B cell (primary cell): ENCODE measurements at regions not wholly inside any gene's neighbourhood (a gene's known extent, or its start where the extent isn't known, plus 50 kb on each side); places are given as distances from the start of the nearest gene placed in this dataset.

Experiments used
- ATAC-seq: fragments of 200-7000 bp; cut with Tn5 transposase; one replicate; pipeline ENCODE4 v1.10.0; 2021; ENCODE audit warnings: low read depth, mild to moderate bottlenecking, moderate number of reproducible peaks, moderate library complexity
- CTCF ChIA-PET: fragments of 350-600 bp; sonication (Branson Sonifier 250); formaldehyde crosslinking; loops from one replicate; lab custom pipeline; 2021; ENCODE audit warnings: antibody characterized with exemption, inconsistent platforms; lab: Charles Lee
- POLR2A ChIA-PET: fragments of 350-600 bp; sonication (Branson Sonifier 250); formaldehyde crosslinking; loops from one replicate; lab custom pipeline; 2021; ENCODE audit warnings: antibody characterized with exemption; lab: Charles Lee
- DNase-seq: peaks from one replicate; pipeline ENCODE4 v3.0.0; 2013
- H2AFZ ChIP-seq: 2 replicates; pipeline ENCODE4 v1.6.1; 2012; ENCODE audit warnings: mild to moderate bottlenecking, low read depth, low read length; ENCODE audit not compliant: insufficient read depth, poor library complexity, severe bottlenecking
- H3K27ac ChIP-seq, 2 donors: 1 replicate in 1 of 2; 2 replicates in 1 of 2; pipeline ENCODE4 v1.5.1; 2012 to 2013; ENCODE audit warnings: low read length in 2 of 2, mild to moderate bottlenecking in 2 of 2, moderate library complexity in 1 of 2
- H3K27me3 ChIP-seq, 4 experiments: fragments of 200-600 bp in 1 of 4; sonication (generic) in 1 of 4; replicated peaks in 1 of 4; 1 replicate in 2 of 4; 2 replicates in 2 of 4; pipeline versions ENCODE4 v1.6.1 to v1.7.0; 2013 to 2016; ENCODE audit warnings: low read length in 3 of 4, mild to moderate bottlenecking in 2 of 4, mixed read lengths in 1 of 4, moderate library complexity in 1 of 4; ENCODE audit not compliant: insufficient read depth in 4 of 4, control insufficient read depth in 3 of 4; ENCODE audit errors: control extremely low read depth in 1 of 4
- H3K36me3 ChIP-seq, 2 experiments: replicated peaks in 1 of 2; 1 replicate in 1 of 2; 2 replicates in 1 of 2; pipeline versions ENCODE4 v1.6.1 to v1.7.1; 2013; ENCODE audit warnings: low read length in 1 of 2; ENCODE audit not compliant: insufficient read depth in 2 of 2, control insufficient read depth in 1 of 2; ENCODE audit errors: control extremely low read depth in 1 of 2, extremely low read depth in 1 of 2
- H3K4me1 ChIP-seq, 2 donors: fragments of 200-600 bp in 1 of 2; sonication (generic) in 1 of 2; 1 replicate in 1 of 2; 2 replicates in 1 of 2; pipeline versions ENCODE4 v1.5.1 to v1.6.1; 2013 to 2017; ENCODE audit warnings: low read length in 2 of 2; ENCODE audit not compliant: control insufficient read depth in 2 of 2, insufficient read depth in 2 of 2
- H3K4me2 ChIP-seq: replicated peaks from 2 replicates; pipeline ENCODE3; 2012; ENCODE audit warnings: mild to moderate bottlenecking, low read depth, low read length; ENCODE audit not compliant: poor library complexity, severe bottlenecking
- H3K4me3 ChIP-seq, 5 experiments: fragments of 200-600 bp in 1 of 5; sonication (generic) in 1 of 5; 1 replicate in 3 of 5; 2 replicates in 2 of 5; pipeline versions ENCODE4 v1.5.1 to v1.7.0; 2011 to 2016; ENCODE audit warnings: low read length in 4 of 5, mild to moderate bottlenecking in 4 of 5, low read depth in 2 of 5, control low read depth in 1 of 5, moderate library complexity in 1 of 5; ENCODE audit not compliant: insufficient read depth in 1 of 5; ENCODE audit errors: control extremely low read depth in 1 of 5, extremely low read depth in 1 of 5
- H3K79me2 ChIP-seq: fragments of 200-600 bp; sonication (generic); one replicate; pipeline ENCODE4 v1.6.0; 2016; ENCODE audit warnings: low read length; ENCODE audit not compliant: control insufficient read depth, insufficient read depth
- H3K9ac ChIP-seq: fragments of 200-600 bp; sonication (generic); 2 replicates; pipeline ENCODE4 v1.6.1; 2017; ENCODE audit warnings: mild to moderate bottlenecking, low read length, moderate library complexity
- H3K9me3 ChIP-seq, 3 donors: one replicate each; pipeline versions ENCODE4 v1.6.1 to v1.7.1; 2013; ENCODE audit warnings: low read length in 2 of 3; ENCODE audit not compliant: control insufficient read depth in 2 of 3, insufficient read depth in 1 of 3; ENCODE audit errors: control extremely low read depth in 1 of 3
- H4K20me1 ChIP-seq: 2 replicates; pipeline ENCODE4 v1.6.0; 2012; ENCODE audit warnings: mild to moderate bottlenecking, low read length; ENCODE audit not compliant: insufficient read depth, control insufficient read depth, poor library complexity, severe bottlenecking
- H3K27ac Mint-ChIP-seq: one replicate; pipeline ENCODE4 v1.8.0; 2021; ENCODE audit warnings: mixed read lengths
- H3K27me3 Mint-ChIP-seq: one replicate; pipeline ENCODE4 v1.8.0; 2021; ENCODE audit warnings: mixed read lengths
- H3K4me1 Mint-ChIP-seq: one replicate; pipeline ENCODE4 v1.8.0; 2021; ENCODE audit warnings: mixed read lengths
- H3K4me3 Mint-ChIP-seq: one replicate; pipeline ENCODE4 v1.8.0; 2021; ENCODE audit warnings: mixed read lengths
- H3K9me3 Mint-ChIP-seq: one replicate; pipeline ENCODE4 v1.8.0; 2022; ENCODE audit warnings: mixed read lengths; ENCODE audit not compliant: insufficient read depth
- EZH2 ChIP-seq: IDR thresholded peaks from 2 replicates; pipeline ENCODE4 v1.6.1; 2012; ENCODE audit warnings: borderline replicate concordance, low read depth, mild to moderate bottlenecking, moderate library complexity, low read length; ENCODE audit not compliant: insufficient read depth, poor library complexity, severe bottlenecking
- WGBS: methylation state at CpG from one replicate; pipeline ENCODE4 v1.1.5; 2013; ENCODE audit warnings: missing lambda C conversion rate; ENCODE audit not compliant: insufficient coverage; 5-methylcytosine and 5-hydroxymethylcytosine counted together
- intact Hi-C: fragments of 100-400 bp; cut with micrococcal nuclease; formaldehyde crosslinking; loops from one replicate; pipeline ENCODE4 v1.10.0; 2022
- TF ChIP-seq, protein P1 (sequence below): fragments of 200-600 bp; IDR thresholded peaks from one replicate; pipeline ENCODE4 v1.8.0; 2022; ENCODE audit warnings: antibody characterized with exemption, mild to moderate bottlenecking

DNA sequence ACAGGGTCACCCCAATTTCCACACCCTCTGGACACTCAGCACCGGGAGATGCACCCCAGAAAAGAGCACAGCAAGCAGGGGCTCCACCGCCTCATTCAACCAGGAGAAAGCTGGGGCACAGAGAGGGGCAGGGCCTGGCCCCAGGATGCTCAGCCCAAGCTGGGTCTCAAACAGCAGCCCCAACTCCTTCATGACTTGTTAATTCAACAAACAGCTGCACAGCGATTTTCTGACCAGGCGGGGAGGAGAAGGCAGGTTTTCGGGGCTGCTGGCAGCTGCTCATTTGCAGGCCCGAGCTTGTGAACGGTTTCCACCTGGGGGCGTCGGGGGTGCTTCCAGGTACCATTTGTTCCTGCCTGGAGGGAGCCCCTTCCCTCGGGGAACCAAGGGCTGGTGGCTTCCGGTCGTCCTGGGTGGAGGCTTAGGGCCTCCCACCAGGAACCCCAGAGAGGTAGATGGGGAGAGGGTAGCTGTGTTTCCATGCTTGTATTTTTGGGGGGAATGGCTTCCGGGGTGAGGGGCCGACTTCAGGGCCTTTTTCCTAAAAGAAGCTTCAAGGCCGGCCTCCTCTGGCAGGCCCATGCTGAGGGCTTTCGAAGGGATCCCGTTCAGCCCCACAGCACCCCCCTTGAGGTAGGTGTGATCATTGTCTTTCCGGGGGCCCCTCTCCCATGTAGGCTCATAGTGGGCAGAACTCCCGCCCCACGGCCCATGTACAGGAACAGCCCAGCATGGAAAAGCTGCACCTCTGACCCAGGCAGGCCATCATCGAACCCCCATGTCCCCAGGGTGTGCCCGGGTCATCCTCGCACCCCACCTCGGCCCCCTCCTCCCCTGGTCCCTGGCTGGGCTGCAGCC lies 191.6 kb upstream of the GSE1 start:
- ATAC-seq (no peak), DNase-seq (no peak)
- H3K4me1 Mint-ChIP-seq = no peaks in the 10 kb centered on the region
- intact Hi-C loops = no loop called here
- Histone ChIP-seq H3K79me2 (no peaks in the 10 kb centered on the region), H3K4me1 (no peaks in the 10 kb centered on the region), H2AFZ (no peak overlapping the region), H4K20me1 (no peaks in the 10 kb centered on the region), H3K4me3 (no peak overlapping the region), H3K9ac (no peak overlapping the region), H3K27ac (no peak overlapping the region), H3K27me3 (peaks cover 0 to 3% (median 0%) of the 10 kb centered on the region in 4 experiments), H3K36me3 (no peaks in the 10 kb centered on the region), H3K9me3 (no peaks in the 10 kb centered on the region), H3K4me2 (no peak overlapping the region)
- CTCF ChIA-PET = interaction anchor here (0.9 to 6.1 kb wide), 19 partner anchors 7 to 376 kb away, joined by 3 to 55 read pairs (median 5); partner anchors contain the start of gene GSE1
- no peaks in the 10 kb centered on the region for H3K9me3 Mint-ChIP-seq
- H3K27ac Mint-ChIP-seq = no peak overlapping the region
- TF ChIP-seq, protein P1, sequence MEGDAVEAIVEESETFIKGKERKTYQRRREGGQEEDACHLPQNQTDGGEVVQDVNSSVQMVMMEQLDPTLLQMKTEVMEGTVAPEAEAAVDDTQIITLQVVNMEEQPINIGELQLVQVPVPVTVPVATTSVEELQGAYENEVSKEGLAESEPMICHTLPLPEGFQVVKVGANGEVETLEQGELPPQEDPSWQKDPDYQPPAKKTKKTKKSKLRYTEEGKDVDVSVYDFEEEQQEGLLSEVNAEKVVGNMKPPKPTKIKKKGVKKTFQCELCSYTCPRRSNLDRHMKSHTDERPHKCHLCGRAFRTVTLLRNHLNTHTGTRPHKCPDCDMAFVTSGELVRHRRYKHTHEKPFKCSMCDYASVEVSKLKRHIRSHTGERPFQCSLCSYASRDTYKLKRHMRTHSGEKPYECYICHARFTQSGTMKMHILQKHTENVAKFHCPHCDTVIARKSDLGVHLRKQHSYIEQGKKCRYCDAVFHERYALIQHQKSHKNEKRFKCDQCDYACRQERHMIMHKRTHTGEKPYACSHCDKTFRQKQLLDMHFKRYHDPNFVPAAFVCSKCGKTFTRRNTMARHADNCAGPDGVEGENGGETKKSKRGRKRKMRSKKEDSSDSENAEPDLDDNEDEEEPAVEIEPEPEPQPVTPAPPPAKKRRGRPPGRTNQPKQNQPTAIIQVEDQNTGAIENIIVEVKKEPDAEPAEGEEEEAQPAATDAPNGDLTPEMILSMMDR = no peak
- TF ChIP-seq EZH2 = no peak
- POLR2A ChIA-PET = interaction anchor here (0.7 to 0.8 kb wide), 2 partner anchors 28 to 191 kb away, joined by 3 read pairs; no protein-coding TSS in a partner anchor
- H3K27me3 Mint-ChIP-seq = peaks cover 27% of the 10 kb centered on the region
- 87% methylated on average over 21 of the region's 24 CpGs for WGBS
- H3K4me3 Mint-ChIP-seq = no peak overlapping the region

DNA sequence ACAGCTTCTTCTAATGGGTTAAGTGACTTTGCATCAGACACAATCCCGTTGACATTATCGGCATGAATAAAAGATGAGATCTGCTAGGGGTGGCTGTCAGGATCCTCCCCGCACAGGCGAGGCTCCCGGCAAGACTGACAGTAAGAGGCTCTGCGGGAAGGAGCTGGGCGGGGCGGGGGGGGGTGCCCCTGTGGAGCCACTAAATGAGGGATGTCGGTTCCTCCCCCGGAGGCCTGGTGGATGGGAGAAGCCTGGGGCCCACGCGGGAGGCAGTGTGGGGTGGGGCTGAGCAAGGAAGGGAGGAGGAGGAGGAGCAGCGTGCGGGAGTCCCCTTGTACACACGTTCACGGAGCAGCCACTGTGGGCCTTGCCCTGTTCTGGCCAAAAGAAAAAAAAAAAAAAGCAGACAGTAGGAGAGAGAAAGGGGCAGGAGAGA lies 190.9 kb upstream of the GSE1 start:
- H3K27ac Mint-ChIP-seq = no peak overlapping the region
- intact Hi-C loops = no loop called here
- Histone ChIP-seq H3K36me3 (no peaks in the 10 kb centered on the region), H3K79me2 (no peaks in the 10 kb centered on the region), H3K4me2 (no peak overlapping the region), H3K27me3 (peaks cover 0 to 6% (median 0%) of the 10 kb centered on the region in 4 experiments), H3K4me3 (no peak overlapping the region), H4K20me1 (no peaks in the 10 kb centered on the region), H3K9me3 (no peaks in the 10 kb centered on the region), H3K4me1 (no peaks in the 10 kb centered on the region), H3K27ac (no peak overlapping the region), H3K9ac (no peak overlapping the region), H2AFZ (no peak overlapping the region)
- ChIA-PET POLR2A (interaction anchor here (0.5 to 0.7 kb wide), 2 partner anchors 27 to 293 kb away, joined by 3 to 4 read pairs; no protein-coding TSS in a partner anchor), CTCF (interaction anchor here (0.9 to 6.1 kb wide), 10 partner anchors 24 to 195 kb away, joined by 3 to 55 read pairs (median 5); partner anchors contain the start of gene GSE1)
- ATAC-seq = no peak
- TF ChIP-seq, protein P1 = no peak
- no peak for TF ChIP-seq EZH2
- H3K9me3 Mint-ChIP-seq = no peaks in the 10 kb centered on the region
- no peak for DNase-seq
- no peak overlapping the region for H3K4me3 Mint-ChIP-seq
- H3K4me1 Mint-ChIP-seq = no peaks in the 10 kb centered on the region
- peaks cover 31% of the 10 kb centered on the region for H3K27me3 Mint-ChIP-seq
- 51% methylated on average over 16 of the region's 16 CpGs for WGBS
